Right renal pelvis (tissue), 4 donors: ENCODE measurements at regions not wholly inside any gene's neighbourhood (a gene's known extent, or its start where the extent isn't known, plus 50 kb on each side); places are given as distances from the start of the nearest gene placed in this dataset.

Experiments used
- DNase-seq, 4 donors: peaks; one replicate each; pipeline ENCODE4 v3.0.0-alpha.2; 2013; ENCODE audit warnings: low read depth in 4 of 4, low spot score in 3 of 4, missing footprints in 1 of 4

- DNase-seq = no peak
Measured at GRCh38 chr10:121405549-121405948, 192.7 kb downstream of the FGFR2 start.

GRCh38 chr10:121405953-121406352, 192.3 kb downstream of the FGFR2 start:
- DNase-seq = no peak

GRCh38 chr10:121406823-121407545, 191.3 kb downstream of the FGFR2 start:
- no peak for DNase-seq

- no peak for DNase-seq
Measured at GRCh38 chr10:121409466-121410104, 188.7 kb downstream of the FGFR2 start.

- peak in 3 of 4 donors; percentile 16 to 48 (median 47) for DNase-seq
Measured at GRCh38 chr10:121411004-121411403, 187.2 kb downstream of the FGFR2 start.

GRCh38 chr10:121413951-121414350, 184.3 kb downstream of the FGFR2 start:
- no peak for DNase-seq

- no peak for DNase-seq
Measured at GRCh38 chr10:121414366-121415062, 183.7 kb downstream of the FGFR2 start.

GRCh38 chr10:121415063-121415399, 183.2 kb downstream of the FGFR2 start:
- no peak for DNase-seq

- no peak for DNase-seq
Measured at GRCh38 chr10:121416071-121416470, 182.2 kb downstream of the FGFR2 start.

- DNase-seq = no peak
Measured at GRCh38 chr10:121417298-121417697, 180.9 kb downstream of the FGFR2 start.

GRCh38 chr10:121418126-121418777, 180.0 kb downstream of the FGFR2 start:
- no peak for DNase-seq

- DNase-seq = no peak
Measured at GRCh38 chr10:121420006-121420405, 178.2 kb downstream of the FGFR2 start.

GRCh38 chr10:121422096-121422495, 176.1 kb downstream of the FGFR2 start:
- no peak for DNase-seq

- no peak for DNase-seq
Measured at GRCh38 chr10:121425623-121426022, 172.6 kb downstream of the FGFR2 start.

- no peak for DNase-seq
Measured at GRCh38 chr10:121426307-121426706, 171.9 kb downstream of the FGFR2 start.
